ENCODE measurements at regions not wholly inside any gene's neighbourhood (a gene's known extent, or its start where the extent isn't known, plus 50 kb on each side); places are given as distances from the start of the nearest gene placed in this dataset.

GRCh38 chr5:147989239-147989638, 74.5 kb upstream of the SPINK5 start:
- intact Hi-C loops (cut with DNase I): no loop called here
- Histone ChIP-seq H3K36me3 (no peaks in the 10 kb centered on the region), H3K9me3 (no peaks in the 10 kb centered on the region), H3K27ac (no peak overlapping the region), H3K27me3 (no peaks in the 10 kb centered on the region), H3K4me1 (no peaks in the 10 kb centered on the region), H3K4me3 (no peak overlapping the region)
- no peak for TF ChIP-seq CTCF (IDR thresholded peaks at IDR 0.05)
- ATAC-seq: no peak
- no peak for DNase-seq

GRCh38 chr5:147986134-147986757, 77.5 kb upstream of the SPINK5 start:
- no peaks in the 10 kb centered on the region for H3K4me1 ChIP-seq
- TF ChIP-seq CTCF (IDR thresholded peaks at IDR 0.05): no peak
- H3K36me3 ChIP-seq: no peaks in the 10 kb centered on the region
- no peaks in the 10 kb centered on the region for H3K27me3 ChIP-seq
- no peaks in the 10 kb centered on the region for H3K9me3 ChIP-seq
- intact Hi-C loops (cut with DNase I): no loop called here
- no peak for DNase-seq
- ATAC-seq: no peak
- no peak overlapping the region for H3K27ac ChIP-seq
- no peak overlapping the region for H3K4me3 ChIP-seq

GRCh38 chr5:147985608-147986007, 78.2 kb upstream of the SPINK5 start:
- Histone ChIP-seq H3K27me3 (no peaks in the 10 kb centered on the region), H3K4me3 (no peak overlapping the region), H3K4me1 (no peaks in the 10 kb centered on the region), H3K27ac (no peak overlapping the region), H3K9me3 (no peaks in the 10 kb centered on the region), H3K36me3 (no peaks in the 10 kb centered on the region)
- no peak for ATAC-seq
- no peak for TF ChIP-seq CTCF (IDR thresholded peaks at IDR 0.05)
- intact Hi-C loops (cut with DNase I): no loop called here
- DNase-seq: no peak

GRCh38 chr5:147983742-147984141, 77.4 kb upstream of the C5orf46 start:
- Histone ChIP-seq H3K4me1 (no peaks in the 10 kb centered on the region), H3K27me3 (no peaks in the 10 kb centered on the region), H3K4me3 (no peak overlapping the region), H3K9me3 (no peaks in the 10 kb centered on the region), H3K36me3 (no peaks in the 10 kb centered on the region), H3K27ac (no peak overlapping the region)
- intact Hi-C loops (cut with DNase I): no loop called here
- DNase-seq (no peak), ATAC-seq (no peak)
- TF ChIP-seq CTCF (IDR thresholded peaks at IDR 0.05): no peak

GRCh38 chr5:147981074-147981473, 74.7 kb upstream of the C5orf46 start:
- no peak for DNase-seq
- H3K36me3 ChIP-seq: no peaks in the 10 kb centered on the region
- H3K4me3 ChIP-seq: no peak overlapping the region
- no peak for TF ChIP-seq CTCF (IDR thresholded peaks at IDR 0.05)
- no peak for ATAC-seq
- H3K27me3 ChIP-seq: no peaks in the 10 kb centered on the region
- no peak overlapping the region for H3K27ac ChIP-seq
- intact Hi-C loops (cut with DNase I): no loop called here
- no peaks in the 10 kb centered on the region for H3K9me3 ChIP-seq
- H3K4me1 ChIP-seq: no peaks in the 10 kb centered on the region

- no peak for ATAC-seq
- H3K27ac ChIP-seq: no peak overlapping the region
- no peaks in the 10 kb centered on the region for H3K4me1 ChIP-seq
- no peak overlapping the region for H3K4me3 ChIP-seq
- H3K9me3 ChIP-seq: no peaks in the 10 kb centered on the region
- intact Hi-C loops (cut with DNase I): no loop called here
- H3K36me3 ChIP-seq: no peaks in the 10 kb centered on the region
- no peak for TF ChIP-seq CTCF (IDR thresholded peaks at IDR 0.05)
- no peak for DNase-seq
- no peaks in the 10 kb centered on the region for H3K27me3 ChIP-seq
Measured at GRCh38 chr5:147979761-147980160, 73.4 kb upstream of the C5orf46 start.
